Activated T-cell treated with anti-CD3 and anti-CD28 coated beads for 48 hours (primary cell): ENCODE measurements at regions not wholly inside any gene's neighbourhood (a gene's known extent, or its start where the extent isn't known, plus 50 kb on each side); places are given as distances from the start of the nearest gene placed in this dataset.

Experiments
- DNase-seq: peaks from one replicate; pipeline ENCODE4 v3.0.0-alpha.2; 2020; ENCODE audit warnings: low read depth

GRCh38 chr12:107472308-107472707 is 213.3 kb upstream of the PWP1 start:
- no peak for DNase-seq

- DNase-seq = no peak
Observed at GRCh38 chr12:107474099-107474498, 211.5 kb upstream of the PWP1 start.

GRCh38 chr12:107474639-107475539 is 210.7 kb upstream of the PWP1 start:
- DNase-seq = no peak

- DNase-seq = no peak
Observed at GRCh38 chr12:107475900-107476299, 209.7 kb upstream of the PWP1 start.

- DNase-seq = no peak
Observed at GRCh38 chr12:107477018-107477417, 208.6 kb upstream of the PWP1 start.

- DNase-seq = no peak
Observed at GRCh38 chr12:107477947-107478610, 207.5 kb upstream of the PWP1 start.

- DNase-seq = no peak
Observed at GRCh38 chr12:107478881-107479280, 206.7 kb upstream of the PWP1 start.

- no peak for DNase-seq
Observed at GRCh38 chr12:107480836-107481608, 204.6 kb upstream of the PWP1 start.

- DNase-seq = no peak
Observed at GRCh38 chr12:107484230-107484629, 201.4 kb upstream of the PWP1 start.

GRCh38 chr12:107484941-107485340 is 200.7 kb upstream of the PWP1 start:
- DNase-seq = no peak

- no peak for DNase-seq
Observed at GRCh38 chr12:107485731-107486130, 199.9 kb upstream of the PWP1 start.

GRCh38 chr12:107486140-107486892 is 199.3 kb upstream of the PWP1 start:
- DNase-seq = no peak

GRCh38 chr12:107487011-107487680 is 198.5 kb upstream of the PWP1 start:
- DNase-seq = no peak

GRCh38 chr12:107488666-107489065 is 196.9 kb upstream of the PWP1 start:
- no peak for DNase-seq

- DNase-seq = no peak
Observed at GRCh38 chr12:107490010-107490409, 195.6 kb upstream of the PWP1 start.

- no peak for DNase-seq
Observed at GRCh38 chr12:107491856-107492255, 193.7 kb upstream of the PWP1 start.

GRCh38 chr12:107492393-107493134 is 193.0 kb upstream of the PWP1 start:
- no peak for DNase-seq

GRCh38 chr12:107493135-107493494 is 192.5 kb upstream of the PWP1 start:
- DNase-seq = no peak

- no peak for DNase-seq
Observed at GRCh38 chr12:107493666-107494065, 191.9 kb upstream of the PWP1 start.

GRCh38 chr12:107494331-107494730 is 191.3 kb upstream of the PWP1 start:
- no peak for DNase-seq

- no peak for DNase-seq
Observed at GRCh38 chr12:107495604-107496003, 190.0 kb upstream of the PWP1 start.
